ENCODE measurements at regions not wholly inside any gene's neighbourhood (a gene's known extent, or its start where the extent isn't known, plus 50 kb on each side); places are given as distances from the start of the nearest gene placed in this dataset.

- Histone ChIP-seq H3K9me3 (peaks cover 0 to 2% (median 0%) of the 10 kb centered on the region in 4 donors), H3K27me3 (no peaks in the 10 kb centered on the region), H3K27ac (no peak overlapping the region), H3K36me3 (no peaks in the 10 kb centered on the region), H3K4me1 (no peaks in the 10 kb centered on the region), H3K4me3 (no peak overlapping the region)
- no peak for DNase-seq
- TF ChIP-seq POLR2A (IDR thresholded peaks at IDR 0.05) (no peak), CTCF (IDR thresholded peaks at IDR 0.05) (no peak)
Observed at GRCh38 chr5:158384535-158385481, 525.9 kb upstream of the CLINT1 start.

GRCh38 chr5:158383486-158383885 is 524.5 kb upstream of the CLINT1 start:
- Histone ChIP-seq H3K27ac (no peak overlapping the region), H3K27me3 (no peaks in the 10 kb centered on the region), H3K36me3 (no peaks in the 10 kb centered on the region), H3K4me3 (no peak overlapping the region), H3K4me1 (no peaks in the 10 kb centered on the region), H3K9me3 (peaks cover 0 to 2% (median 0%) of the 10 kb centered on the region in 4 donors)
- DNase-seq, result no peak
- TF ChIP-seq CTCF (IDR thresholded peaks at IDR 0.05) (no peak), POLR2A (IDR thresholded peaks at IDR 0.05) (no peak)

- peak in 1 of 3 donors; percentile 61 for DNase-seq
- no peak for TF ChIP-seq POLR2A (IDR thresholded peaks at IDR 0.05)
- no peak overlapping the region for H3K27ac ChIP-seq
Observed at GRCh38 chr5:158382473-158382872, 523.5 kb upstream of the CLINT1 start.

GRCh38 chr5:158381614-158382160 is 522.7 kb upstream of the CLINT1 start:
- H3K4me3 ChIP-seq, result no peak overlapping the region
- DNase-seq, result no peak
- TF ChIP-seq POLR2A (IDR thresholded peaks at IDR 0.05), result no peak
- TF ChIP-seq CTCF (IDR thresholded peaks at IDR 0.05), result no peak
- no peaks in the 10 kb centered on the region for H3K36me3 ChIP-seq
- no peaks in the 10 kb centered on the region for H3K27me3 ChIP-seq
- no peaks in the 10 kb centered on the region for H3K4me1 ChIP-seq
- H3K27ac ChIP-seq, result no peak overlapping the region
- peaks cover 0 to 2% (median 0%) of the 10 kb centered on the region in 4 donors for H3K9me3 ChIP-seq

More at GRCh38 chr5:158382473-158382872, 523.5 kb upstream of the CLINT1 start:
- H3K4me1 ChIP-seq, result no peaks in the 10 kb centered on the region
- H3K9me3 ChIP-seq, result peaks cover 0 to 2% (median 0%) of the 10 kb centered on the region in 4 donors
- H3K36me3 ChIP-seq, result no peaks in the 10 kb centered on the region
- H3K4me3 ChIP-seq, result no peak overlapping the region
- no peaks in the 10 kb centered on the region for H3K27me3 ChIP-seq

GRCh38 chr5:158380661-158381060 is 521.7 kb upstream of the CLINT1 start:
- no peak for TF ChIP-seq POLR2A (IDR thresholded peaks at IDR 0.05)
- TF ChIP-seq CTCF (IDR thresholded peaks at IDR 0.05), result no peak
- Histone ChIP-seq H3K36me3 (no peaks in the 10 kb centered on the region), H3K4me3 (no peak overlapping the region), H3K27ac (no peak overlapping the region), H3K27me3 (no peaks in the 10 kb centered on the region), H3K9me3 (peaks cover 0 to 2% (median 0%) of the 10 kb centered on the region in 4 donors), H3K4me1 (no peaks in the 10 kb centered on the region)
- DNase-seq, result no peak

GRCh38 chr5:158378931-158379330 is 520.0 kb upstream of the CLINT1 start:
- no peaks in the 10 kb centered on the region for H3K27me3 ChIP-seq
- no peak overlapping the region for H3K4me3 ChIP-seq
- DNase-seq, result no peak
- no peaks in the 10 kb centered on the region for H3K9me3 ChIP-seq
- H3K27ac ChIP-seq, result no peak overlapping the region
- H3K4me1 ChIP-seq, result no peaks in the 10 kb centered on the region
- H3K36me3 ChIP-seq, result no peaks in the 10 kb centered on the region
- TF ChIP-seq CTCF (IDR thresholded peaks at IDR 0.05) (no peak), POLR2A (IDR thresholded peaks at IDR 0.05) (no peak)

All from Peyer's patch (tissue), 4 donors.